Sigmoid colon (tissue), 6 donors: ENCODE measurements at regions not wholly inside any gene's neighbourhood (a gene's known extent, or its start where the extent isn't known, plus 50 kb on each side); places are given as distances from the start of the nearest gene placed in this dataset.

ENCODE experiments used
- DNase-seq: peaks from one replicate; pipeline ENCODE4 v3.0.0-alpha.2; 2019
- H3K27ac ChIP-seq, 4 donors: fragments of 200-600 bp; sonication (generic); one replicate each; pipeline ENCODE4 v1.5.1; 2016 to 2019; ENCODE audit warnings: mild to moderate bottlenecking in 1 of 4
- H3K27me3 ChIP-seq, 3 donors: fragments of 200-600 bp; sonication (generic); one replicate each; pipeline ENCODE4 v1.5.1; 2019; ENCODE audit warnings: mild to moderate bottlenecking in 1 of 3
- H3K36me3 ChIP-seq, 4 donors: fragments of 200-600 bp; sonication (generic); one replicate each; pipeline ENCODE4 v1.5.1; 2016 to 2019
- H3K4me1 ChIP-seq, 4 donors: fragments of 200-600 bp; sonication (generic); one replicate each; pipeline ENCODE4 v1.5.1; 2017 to 2019
- H3K4me3 ChIP-seq, 4 donors: fragments of 200-600 bp; sonication (generic); one replicate each; pipeline ENCODE4 v1.5.1; 2017 to 2019; ENCODE audit warnings: mild to moderate bottlenecking in 2 of 4, moderate library complexity in 1 of 4
- H3K9me3 ChIP-seq, 4 donors: fragments of 200-600 bp in 3 of 4; sonication (generic) in 3 of 4; one replicate each; pipeline versions ENCODE4 v1.5.1 to v1.6.1; 2013 to 2019
- CTCF ChIP-seq, 4 experiments: fragments of 450-650 bp in 3 of 4; fragments of 200-600 bp in 1 of 4; IDR thresholded peaks; one replicate each; pipeline ENCODE4 v1.5.1; 2016 to 2019; ENCODE audit warnings: antibody characterized with exemption in 4 of 4, mild to moderate bottlenecking in 3 of 4, moderate library complexity in 2 of 4
- EP300 ChIP-seq, 4 donors: sonication (generic); formaldehyde crosslinking; IDR thresholded peaks; one replicate each; pipeline ENCODE4 v1.6.1; 2017; ENCODE audit warnings: antibody characterized with exemption in 4 of 4
- POLR2A ChIP-seq, 2 donors: fragments of 450-650 bp; IDR thresholded peaks; one replicate each; pipeline ENCODE4 v1.6.1; 2016; ENCODE audit warnings: antibody characterized with exemption in 2 of 2, mild to moderate bottlenecking in 2 of 2, moderate library complexity in 2 of 2
- POLR2AphosphoS5 ChIP-seq, 4 donors: sonication (generic); formaldehyde crosslinking; IDR thresholded peaks; one replicate each; pipeline ENCODE4 v1.6.1; 2017; ENCODE audit warnings: antibody characterized with exemption in 4 of 4
- WGBS, 2 donors: extraction: QIAGEN DNeasy Blood & Tissue Kit; methylation state at CpG; one replicate each; pipeline ENCODE4 v1.1.7; 2013; 5-methylcytosine and 5-hydroxymethylcytosine counted together
- intact Hi-C: fragments of 100-400 bp; cut with DNase I; formaldehyde crosslinking; loops from one replicate; pipeline ENCODE4 v1.15.1; 2023
- donor health status: healthy with polysubstance abuse.
- donor health status: healthy.

GRCh38 chr1:55352080-55352810 is 137.1 kb upstream of the USP24 start:
- Histone ChIP-seq H3K4me3 (no peak overlapping the region), H3K9me3 (no peaks in the 10 kb centered on the region), H3K27ac (peak overlapping the region in 2 of 4 donors; percentile 17 to 42), H3K36me3 (no peaks in the 10 kb centered on the region), H3K27me3 (peaks cover 0 to 3% (median 0%) of the 10 kb centered on the region in 3 donors), H3K4me1 (no peaks in the 10 kb centered on the region)
- DNase-seq: peak; percentile 83
- intact Hi-C loops: no loop called here
- WGBS, 2 donors: 90 to 91% methylated on average over 7 of the region's 7 CpGs
- TF ChIP-seq POLR2AphosphoS5 (IDR thresholded peaks at IDR 0.05): peak in 1 of 4 donors; percentile 23
- no peak for TF ChIP-seq POLR2A (IDR thresholded peaks at IDR 0.05)

- Histone ChIP-seq H3K36me3 (no peaks in the 10 kb centered on the region), H3K27me3 (peaks cover 0 to 3% (median 0%) of the 10 kb centered on the region in 3 donors), H3K4me3 (no peak overlapping the region), H3K27ac (no peak overlapping the region), H3K9me3 (no peaks in the 10 kb centered on the region), H3K4me1 (no peaks in the 10 kb centered on the region)
- DNase-seq: no peak
- intact Hi-C loops: no loop called here
- 0% methylated on average over 1 of the region's 1 CpG for WGBS, 2 donors
- no peak for TF ChIP-seq EP300 (IDR thresholded peaks at IDR 0.05)
- no peak for TF ChIP-seq POLR2A (IDR thresholded peaks at IDR 0.05)
- TF ChIP-seq POLR2AphosphoS5 (IDR thresholded peaks at IDR 0.05): no peak
- no peak for TF ChIP-seq CTCF (IDR thresholded peaks at IDR 0.05)
Measured at GRCh38 chr1:55348356-55348755, 133.2 kb upstream of the USP24 start.

GRCh38 chr1:55347866-55348265 is 132.7 kb upstream of the USP24 start:
- WGBS, 2 donors: 73 to 77% methylated on average over 2 of the region's 2 CpGs
- no peak for DNase-seq
- TF ChIP-seq POLR2AphosphoS5 (IDR thresholded peaks at IDR 0.05): no peak
- TF ChIP-seq EP300 (IDR thresholded peaks at IDR 0.05): no peak
- TF ChIP-seq POLR2A (IDR thresholded peaks at IDR 0.05): no peak
- TF ChIP-seq CTCF (IDR thresholded peaks at IDR 0.05): no peak
- H3K4me1 ChIP-seq: no peaks in the 10 kb centered on the region
- H3K4me3 ChIP-seq: no peak overlapping the region
- intact Hi-C loops: no loop called here
- H3K27me3 ChIP-seq: peaks cover 0 to 3% (median 0%) of the 10 kb centered on the region in 3 donors
- no peaks in the 10 kb centered on the region for H3K9me3 ChIP-seq
- no peaks in the 10 kb centered on the region for H3K36me3 ChIP-seq
- H3K27ac ChIP-seq: no peak overlapping the region

GRCh38 chr1:55347041-55347440 is 131.9 kb upstream of the USP24 start:
- Histone ChIP-seq H3K4me1 (no peaks in the 10 kb centered on the region), H3K4me3 (no peak overlapping the region), H3K27ac (no peak overlapping the region), H3K36me3 (no peaks in the 10 kb centered on the region), H3K27me3 (peaks cover 0 to 3% (median 0%) of the 10 kb centered on the region in 3 donors), H3K9me3 (no peaks in the 10 kb centered on the region)
- no peak for DNase-seq
- TF ChIP-seq EP300 (IDR thresholded peaks at IDR 0.05) (no peak), CTCF (IDR thresholded peaks at IDR 0.05) (no peak), POLR2A (IDR thresholded peaks at IDR 0.05) (no peak), POLR2AphosphoS5 (IDR thresholded peaks at IDR 0.05) (no peak)
- 92 to 95% methylated on average over 2 of the region's 2 CpGs for WGBS, 2 donors
- intact Hi-C loops: no loop called here

- peaks cover 0 to 3% (median 0%) of the 10 kb centered on the region in 3 donors for H3K27me3 ChIP-seq
- TF ChIP-seq CTCF (IDR thresholded peaks at IDR 0.05): no peak
- TF ChIP-seq POLR2A (IDR thresholded peaks at IDR 0.05): no peak
- TF ChIP-seq EP300 (IDR thresholded peaks at IDR 0.05): no peak
- TF ChIP-seq POLR2AphosphoS5 (IDR thresholded peaks at IDR 0.05): no peak
- H3K36me3 ChIP-seq: no peaks in the 10 kb centered on the region
- no peak overlapping the region for H3K4me3 ChIP-seq
- no peak for DNase-seq
- H3K4me1 ChIP-seq: no peaks in the 10 kb centered on the region
- no peak overlapping the region for H3K27ac ChIP-seq
- 93 to 95% methylated on average over 1 of the region's 1 CpG for WGBS, 2 donors
- H3K9me3 ChIP-seq: no peaks in the 10 kb centered on the region
- intact Hi-C loops: no loop called here
Measured at GRCh38 chr1:55346586-55346985, 131.4 kb upstream of the USP24 start.
